Testis (tissue), 2 donors: ENCODE measurements at regions not wholly inside any gene's neighbourhood (a gene's known extent, or its start where the extent isn't known, plus 50 kb on each side); places are given as distances from the start of the nearest gene placed in this dataset.

Experiments
- DNase-seq: peaks from one replicate; pipeline ENCODE4 v3.0.0-alpha.2; 2019
- H3K27ac ChIP-seq, 2 donors: fragments of 200-600 bp; sonication (generic); one replicate each; pipeline ENCODE4 v1.5.1; 2019
- H3K27me3 ChIP-seq: fragments of 200-600 bp; sonication (generic); one replicate; pipeline ENCODE4 v1.5.1; 2019
- H3K36me3 ChIP-seq: fragments of 200-600 bp; sonication (generic); one replicate; pipeline ENCODE4 v1.5.1; 2017; ENCODE audit warnings: low read depth; ENCODE audit errors: missing control alignments
- H3K4me1 ChIP-seq: fragments of 200-600 bp; sonication (generic); one replicate; pipeline ENCODE4 v1.5.1; 2019
- H3K4me3 ChIP-seq, 2 donors: fragments of 200-600 bp; sonication (generic); one replicate each; pipeline ENCODE4 v1.5.1; 2017 to 2019
- H3K9me3 ChIP-seq: fragments of 200-600 bp; sonication (generic); one replicate; pipeline ENCODE4 v1.5.1; 2017
- CTCF ChIP-seq, 3 experiments: fragments of 450-650 bp in 2 of 3; fragments of 200-600 bp in 1 of 3; sonication (generic) in 1 of 3; IDR thresholded peaks; one replicate each; pipeline ENCODE4 v1.5.1; 2016 to 2019; ENCODE audit warnings: antibody characterized with exemption in 3 of 3, mild to moderate bottlenecking in 2 of 3, moderate library complexity in 1 of 3
- POLR2A ChIP-seq: fragments of 450-650 bp; IDR thresholded peaks from one replicate; pipeline ENCODE4 v1.6.1; 2017; ENCODE audit warnings: antibody characterized with exemption, mild to moderate bottlenecking, moderate library complexity
- WGBS, 2 donors: methylation state at CpG; one replicate each; pipeline ENCODE4 v1.1.5; 2018; 5-methylcytosine and 5-hydroxymethylcytosine counted together
- intact Hi-C: fragments of 100-400 bp; cut with DNase I; formaldehyde crosslinking; loops from one replicate; pipeline ENCODE4 v1.15.1; 2023; ENCODE audit warnings: low total_unique reads

DNA sequence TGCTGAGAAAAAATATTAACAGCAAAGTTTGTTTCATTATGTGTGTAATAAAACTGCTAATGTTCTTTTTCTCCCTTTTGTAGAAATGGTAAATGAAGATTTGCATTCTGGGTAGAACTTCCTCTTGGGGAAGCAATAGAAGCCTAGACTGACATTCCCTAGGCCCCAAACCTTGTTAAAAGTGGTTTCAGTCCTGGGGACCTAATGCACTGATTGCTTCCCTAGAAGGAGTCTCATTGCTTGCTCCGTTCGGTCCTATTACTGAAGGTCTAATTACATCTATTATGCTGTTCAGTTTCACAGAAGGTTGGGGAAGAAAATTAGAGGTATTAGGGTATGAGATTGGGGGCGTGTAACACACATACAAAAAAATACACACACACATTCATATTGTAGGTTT lies 893.8 kb downstream of the TLE4 start:
- no peaks in the 10 kb centered on the region for H3K4me1 ChIP-seq
- 68 to 93% methylated on average over 3 of the region's 3 CpGs for WGBS, 2 donors

GRCh38 chr9:80449513-80449912 lies 877.7 kb downstream of the TLE4 start:
- Histone ChIP-seq H3K36me3 (no peaks in the 10 kb centered on the region), H3K27ac (no peak overlapping the region), H3K4me1 (no peaks in the 10 kb centered on the region), H3K9me3 (no peaks in the 10 kb centered on the region), H3K27me3 (no peaks in the 10 kb centered on the region), H3K4me3 (no peak overlapping the region)
- WGBS, 2 donors: 63 to 69% methylated on average over 4 of the region's 4 CpGs
- TF ChIP-seq POLR2A: no peak
- intact Hi-C loops: no loop called here
- no peak for DNase-seq

More for the DNA sequence above, 893.8 kb downstream of the TLE4 start:
- no peak for DNase-seq
- no peaks in the 10 kb centered on the region for H3K36me3 ChIP-seq
- H3K27ac ChIP-seq: no peak overlapping the region
- TF ChIP-seq POLR2A: no peak
- TF ChIP-seq CTCF (IDR thresholded peaks at IDR 0.05): no peak
- H3K27me3 ChIP-seq: no peaks in the 10 kb centered on the region
- H3K9me3 ChIP-seq: no peaks in the 10 kb centered on the region
- H3K4me3 ChIP-seq: no peak overlapping the region
- intact Hi-C loops: no loop called here

DNA sequence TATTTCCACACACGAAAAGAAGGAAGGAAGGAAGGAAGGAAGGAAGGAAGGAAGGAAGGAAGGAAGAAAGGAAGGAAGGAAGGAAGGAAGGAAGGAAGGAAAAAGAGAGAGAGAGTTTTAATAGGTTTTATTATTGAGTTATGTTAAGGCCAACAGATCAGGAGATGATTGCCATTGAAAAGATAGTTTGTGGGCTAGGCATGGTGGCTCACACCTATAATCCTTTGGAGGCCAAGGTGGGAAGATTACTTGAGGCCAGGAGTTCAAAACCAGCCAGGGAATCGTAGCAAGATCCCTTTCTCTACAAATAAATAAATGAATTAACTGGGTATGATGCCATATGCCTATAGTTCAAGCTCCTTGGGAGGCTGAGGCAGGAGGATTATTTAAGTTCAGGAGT lies 877.2 kb downstream of the TLE4 start:
- no peaks in the 10 kb centered on the region for H3K27me3 ChIP-seq
- no peak for TF ChIP-seq POLR2A
- no peak for TF ChIP-seq CTCF (IDR thresholded peaks at IDR 0.05)
- no peak overlapping the region for H3K4me3 ChIP-seq
- no peak for DNase-seq
- H3K4me1 ChIP-seq: no peaks in the 10 kb centered on the region
- H3K27ac ChIP-seq: no peak overlapping the region
- no peaks in the 10 kb centered on the region for H3K9me3 ChIP-seq
- no peaks in the 10 kb centered on the region for H3K36me3 ChIP-seq
- 92 to 94% methylated on average over 2 of the region's 2 CpGs for WGBS, 2 donors
- intact Hi-C loops: no loop called here

DNA sequence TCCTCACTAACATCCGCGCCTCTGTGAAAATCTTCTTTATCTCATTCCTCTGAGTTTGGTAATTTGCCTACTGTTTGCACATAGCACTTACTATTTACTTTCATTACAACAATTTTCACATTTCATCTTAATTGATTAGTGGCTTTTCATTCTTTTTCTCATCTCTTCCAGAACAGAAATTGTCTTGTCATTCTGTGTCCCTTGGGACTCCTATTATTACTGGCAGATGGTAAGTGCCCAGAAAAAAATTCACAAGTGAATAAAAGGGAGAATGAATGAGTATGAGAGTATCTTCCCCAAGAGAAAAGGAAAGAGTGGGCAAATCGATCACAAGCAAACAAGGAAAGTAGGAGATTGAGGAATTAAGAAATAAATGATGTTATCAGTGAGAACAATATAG lies 876.1 kb downstream of the TLE4 start:
- no peaks in the 10 kb centered on the region for H3K9me3 ChIP-seq
- intact Hi-C loops: no loop called here
- no peaks in the 10 kb centered on the region for H3K4me1 ChIP-seq
- no peaks in the 10 kb centered on the region for H3K36me3 ChIP-seq
- WGBS, 2 donors: 93 to 94% methylated on average over 3 of the region's 3 CpGs
- H3K27ac ChIP-seq: no peak overlapping the region
- H3K27me3 ChIP-seq: no peaks in the 10 kb centered on the region
- TF ChIP-seq POLR2A: no peak
- H3K4me3 ChIP-seq: no peak overlapping the region
- DNase-seq: no peak

GRCh38 chr9:80440724-80441123 lies 869.0 kb downstream of the TLE4 start:
- Histone ChIP-seq H3K4me3 (no peak overlapping the region), H3K27ac (no peak overlapping the region), H3K36me3 (no peaks in the 10 kb centered on the region), H3K9me3 (no peaks in the 10 kb centered on the region), H3K27me3 (no peaks in the 10 kb centered on the region), H3K4me1 (no peaks in the 10 kb centered on the region)
- TF ChIP-seq POLR2A: no peak
- TF ChIP-seq CTCF (IDR thresholded peaks at IDR 0.05): no peak
- 71 to 78% methylated on average over 7 of the region's 7 CpGs for WGBS, 2 donors
- intact Hi-C loops: no loop called here
- peak; percentile 16 for DNase-seq

DNA sequence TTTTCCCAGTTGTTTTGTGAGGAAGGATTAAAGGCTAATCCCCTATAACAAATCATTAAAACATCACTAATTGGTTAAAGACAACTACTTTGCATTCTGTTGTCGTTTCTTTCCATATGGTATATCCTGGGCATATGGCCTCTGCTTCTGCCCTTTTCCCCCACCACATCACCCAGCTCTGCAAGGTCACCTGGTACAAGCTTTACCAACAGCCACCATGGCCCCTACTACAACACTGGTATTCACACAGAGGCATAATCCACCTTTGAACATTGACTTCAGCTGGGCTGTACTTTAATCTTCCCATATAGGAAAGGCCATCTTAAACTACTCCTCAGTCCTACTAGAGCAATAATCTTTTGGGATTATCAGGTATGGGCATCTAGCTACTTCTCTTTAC lies 866.1 kb downstream of the TLE4 start:
- no peak overlapping the region for H3K4me3 ChIP-seq
- H3K27ac ChIP-seq: no peak overlapping the region
- no peaks in the 10 kb centered on the region for H3K9me3 ChIP-seq
- DNase-seq: no peak
- intact Hi-C loops: no loop called here
- H3K27me3 ChIP-seq: no peaks in the 10 kb centered on the region
- H3K36me3 ChIP-seq: no peaks in the 10 kb centered on the region
- H3K4me1 ChIP-seq: no peaks in the 10 kb centered on the region
- TF ChIP-seq POLR2A (no peak), CTCF (IDR thresholded peaks at IDR 0.05) (no peak)
- 57 to 76% methylated on average over 1 of the region's 1 CpG for WGBS, 2 donors
